SK-N-SH (cell line): ENCODE measurements at regions not wholly inside any gene's neighbourhood (a gene's known extent, or its start where the extent isn't known, plus 50 kb on each side); places are given as distances from the start of the nearest gene placed in this dataset.

ENCODE experiments used
- CTCF ChIP-seq: fragments of 200-600 bp; sonication (generic); IDR thresholded peaks from 2 replicates; pipeline ENCODE4 v1.6.1; 2017; ENCODE audit warnings: antibody characterized with exemption, mild to moderate bottlenecking, moderate library complexity
- EP300 ChIP-seq, 2 experiments: IDR thresholded peaks; 2 replicates each; pipeline versions ENCODE4 v1.4.0 to v1.6.1; 2012; ENCODE audit warnings: borderline replicate concordance in 1 of 2, low read depth in 1 of 2, low read length in 1 of 2
- FOXM1 ChIP-seq: IDR thresholded peaks from 2 replicates; pipeline ENCODE4 v1.4.0; 2012; ENCODE audit warnings: low read depth, mild to moderate bottlenecking
- GATA2 ChIP-seq: sonication (generic); formaldehyde crosslinking; IDR thresholded peaks from 2 replicates; pipeline ENCODE4 v1.5.0; 2020; ENCODE audit warnings: mild to moderate bottlenecking, missing genetic modification reagents
- JUND ChIP-seq: IDR thresholded peaks from 2 replicates; pipeline ENCODE4 v1.4.0; 2012
- MAX ChIP-seq: IDR thresholded peaks from 2 replicates; pipeline ENCODE4 v1.4.0; 2012; ENCODE audit warnings: low read depth
- NRF1 ChIP-seq: IDR thresholded peaks from 2 replicates; pipeline ENCODE4 v1.6.1; 2012; ENCODE audit warnings: low read depth, mild to moderate bottlenecking, low read length
- POLR2AphosphoS5 ChIP-seq: IDR thresholded peaks from 2 replicates; pipeline ENCODE4 v1.6.1; 2012; ENCODE audit warnings: low read depth, low read length
- RAD21 ChIP-seq: IDR thresholded peaks from 2 replicates; pipeline ENCODE4 v1.6.1; 2012; ENCODE audit warnings: mild to moderate bottlenecking, low read length
- TAF1 ChIP-seq: IDR thresholded peaks from 2 replicates; pipeline ENCODE4 v1.6.1; 2012; ENCODE audit warnings: low read depth, mild to moderate bottlenecking, low read length, moderate library complexity, borderline replicate concordance
- USF1 ChIP-seq: IDR thresholded peaks from 2 replicates; pipeline ENCODE4 v1.4.0; 2012; ENCODE audit warnings: low read depth, borderline replicate concordance
- USF2 ChIP-seq: fragments of 150-350 bp; IDR thresholded peaks from 2 replicates; pipeline ENCODE4 v1.6.1; 2017; ENCODE audit warnings: antibody characterized with exemption, low read length, low read depth, borderline replicate concordance
- YY1 ChIP-seq: IDR thresholded peaks from 2 replicates; pipeline ENCODE4 v1.4.0; 2012; ENCODE audit warnings: low read depth, mild to moderate bottlenecking

- TF ChIP-seq CTCF (no peak), TAF1 (no peak), RAD21 (no peak), USF1 (no peak), USF2 (no peak), POLR2AphosphoS5 (no peak), MAX (no peak), GATA2 (no peak), JUND (no peak), FOXM1 (no peak), EP300 (IDR thresholded peaks at IDR 0.05; ENCODE audit: borderline replicate concordance in 1 of 2, low read depth in 1 of 2, low read length in 1 of 2) (no peak), YY1 (no peak), NRF1 (no peak)
These were observed 464.5 kb upstream of the SETBP1 start for GRCh38 chr18:44216169-44216568.
